Lung (tissue), 11 donors: ENCODE measurements at regions not wholly inside any gene's neighbourhood (a gene's known extent, or its start where the extent isn't known, plus 50 kb on each side); places are given as distances from the start of the nearest gene placed in this dataset.

ENCODE experiments used
- ATAC-seq: fragments of 200-7000 bp; cut with Tn5 transposase; one replicate; pipeline ENCODE4 v1.9.1; 2020; ENCODE audit warnings: moderate number of reproducible peaks; ENCODE audit not compliant: insufficient read depth, low FRiP score
- DNase-seq, 3 donors: peaks; one replicate each; pipeline ENCODE4 v3.0.0-alpha.2; 2013 to 2017
- H3K27ac ChIP-seq, 2 donors: one replicate each; pipeline ENCODE4 v1.5.1; 2013; ENCODE audit warnings: mild to moderate bottlenecking in 2 of 2, moderate library complexity in 2 of 2, control low read depth in 1 of 2, inconsistent platforms in 1 of 2, low read depth in 1 of 2, low read length in 1 of 2
- H3K27me3 ChIP-seq, 3 donors: one replicate each; pipeline ENCODE4 v1.5.1; 2013; ENCODE audit warnings: low read length in 2 of 3; ENCODE audit not compliant: control insufficient read depth in 3 of 3, insufficient read depth in 3 of 3
- H3K36me3 ChIP-seq, 4 donors: one replicate each; pipeline ENCODE4 v1.5.1; 2013; ENCODE audit warnings: low read length in 4 of 4, mild to moderate bottlenecking in 1 of 4, moderate library complexity in 1 of 4; ENCODE audit not compliant: control insufficient read depth in 4 of 4, insufficient read depth in 4 of 4
- H3K4me1 ChIP-seq, 5 donors: one replicate each; pipeline ENCODE4 v1.5.1; 2013; ENCODE audit warnings: low read length in 5 of 5, mild to moderate bottlenecking in 2 of 5, moderate library complexity in 1 of 5; ENCODE audit not compliant: control insufficient read depth in 5 of 5, insufficient read depth in 5 of 5
- H3K4me3 ChIP-seq: one replicate; pipeline ENCODE4 v1.5.1; 2013; ENCODE audit warnings: mild to moderate bottlenecking, control low read depth, moderate library complexity
- H3K9ac ChIP-seq, 2 donors: one replicate each; pipeline ENCODE4 v1.5.1; 2013; ENCODE audit warnings: low read length in 2 of 2, control low read depth in 1 of 2; ENCODE audit not compliant: insufficient read depth in 1 of 2
- H3K9me3 ChIP-seq, 4 donors: one replicate each; pipeline ENCODE4 v1.5.1; 2013; ENCODE audit warnings: low read length in 3 of 4, mild to moderate bottlenecking in 1 of 4, moderate library complexity in 1 of 4; ENCODE audit not compliant: control insufficient read depth in 4 of 4, insufficient read depth in 3 of 4
- WGBS, 2 donors: extraction: QIAGEN DNeasy Blood & Tissue Kit; methylation state at CpG; one replicate each; pipeline ENCODE4 v1.1.7; 2013; 5-methylcytosine and 5-hydroxymethylcytosine counted together
- TF ChIP-seq, protein P1 (sequence below): IDR thresholded peaks from 2 replicates; pipeline ENCODE4 v1.5.1; 2012; ENCODE audit warnings: mild to moderate bottlenecking; ENCODE audit errors: control extremely low read depth, extremely low read depth
- donor health status: control.
- donor health status: control.
- donor health status: Bipolar disorder and iron deficiency.
- donor health status: healthy.
- donor health status: DM: yes; HTN: yes; CAD: no.

DNA sequence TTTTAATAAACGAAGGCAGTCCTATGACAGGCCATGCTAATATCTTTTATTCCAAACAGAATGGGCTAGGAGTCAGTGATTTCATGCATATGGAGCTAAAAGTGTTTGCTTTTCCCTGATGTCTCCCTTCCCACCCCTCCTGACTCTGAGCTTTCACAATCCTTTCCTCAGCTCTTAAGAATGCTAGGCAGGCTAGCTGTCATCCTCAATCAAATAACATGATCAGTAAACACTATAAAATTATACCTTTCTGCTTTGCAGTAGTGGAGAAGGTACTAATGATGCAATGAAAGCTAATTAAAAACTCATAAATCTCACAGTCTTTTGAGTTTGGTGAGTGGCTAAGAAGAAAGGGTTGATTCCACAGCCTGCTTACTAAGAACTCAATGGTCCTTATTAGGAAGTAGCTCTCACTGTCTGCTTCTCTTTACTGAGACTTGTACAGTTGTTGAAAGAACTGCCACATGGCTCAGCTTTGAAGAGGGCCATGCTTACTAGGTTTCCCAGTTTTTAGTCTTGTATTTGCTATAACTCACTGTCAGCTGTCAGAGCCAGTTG is 250.9 kb upstream of the JAG1 start:
- Histone ChIP-seq H3K4me3 (no peak overlapping the region), H3K9me3 (peaks cover 0 to 2% (median 0%) of the 10 kb centered on the region in 4 donors), H3K4me1 (peaks cover 0 to 57% (median 4%) of the 10 kb centered on the region in 5 donors), H3K36me3 (no peaks in the 10 kb centered on the region), H3K9ac (no peak overlapping the region), H3K27ac (no peak overlapping the region), H3K27me3 (no peaks in the 10 kb centered on the region)
- 69 to 73% methylated on average over 1 of the region's 1 CpG for WGBS, 2 donors
- ATAC-seq (no peak), DNase-seq (peak in 2 of 3 donors; percentile 54 to 71)
- TF ChIP-seq, protein P1, sequence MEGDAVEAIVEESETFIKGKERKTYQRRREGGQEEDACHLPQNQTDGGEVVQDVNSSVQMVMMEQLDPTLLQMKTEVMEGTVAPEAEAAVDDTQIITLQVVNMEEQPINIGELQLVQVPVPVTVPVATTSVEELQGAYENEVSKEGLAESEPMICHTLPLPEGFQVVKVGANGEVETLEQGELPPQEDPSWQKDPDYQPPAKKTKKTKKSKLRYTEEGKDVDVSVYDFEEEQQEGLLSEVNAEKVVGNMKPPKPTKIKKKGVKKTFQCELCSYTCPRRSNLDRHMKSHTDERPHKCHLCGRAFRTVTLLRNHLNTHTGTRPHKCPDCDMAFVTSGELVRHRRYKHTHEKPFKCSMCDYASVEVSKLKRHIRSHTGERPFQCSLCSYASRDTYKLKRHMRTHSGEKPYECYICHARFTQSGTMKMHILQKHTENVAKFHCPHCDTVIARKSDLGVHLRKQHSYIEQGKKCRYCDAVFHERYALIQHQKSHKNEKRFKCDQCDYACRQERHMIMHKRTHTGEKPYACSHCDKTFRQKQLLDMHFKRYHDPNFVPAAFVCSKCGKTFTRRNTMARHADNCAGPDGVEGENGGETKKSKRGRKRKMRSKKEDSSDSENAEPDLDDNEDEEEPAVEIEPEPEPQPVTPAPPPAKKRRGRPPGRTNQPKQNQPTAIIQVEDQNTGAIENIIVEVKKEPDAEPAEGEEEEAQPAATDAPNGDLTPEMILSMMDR: no peak

DNA sequence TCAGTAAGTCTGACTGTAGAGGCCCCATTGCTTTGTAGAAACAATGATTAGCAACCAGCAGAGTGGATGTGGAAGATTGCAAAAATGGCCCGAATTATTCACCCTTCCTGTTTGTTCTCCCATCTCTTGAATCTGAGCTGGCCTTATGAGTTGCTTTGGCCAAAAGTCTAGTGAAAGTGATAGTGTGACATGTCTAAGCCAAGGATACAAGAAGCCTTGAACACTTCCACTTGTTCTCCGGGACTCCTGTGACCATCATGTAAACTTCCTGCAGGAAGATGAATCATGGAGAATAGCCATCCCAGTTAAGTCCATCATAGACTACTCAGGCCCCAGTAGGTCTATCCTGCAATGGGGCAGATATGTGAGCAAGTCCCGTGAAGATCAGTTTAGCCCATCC is 252.0 kb upstream of the JAG1 start:
- H3K27ac ChIP-seq: no peak overlapping the region
- 54 to 60% methylated on average over 3 of the region's 3 CpGs for WGBS, 2 donors
- TF ChIP-seq, protein P1: no peak
- DNase-seq (no peak), ATAC-seq (no peak)
- H3K9me3 ChIP-seq: peaks cover 0 to 2% (median 0%) of the 10 kb centered on the region in 4 donors
- no peaks in the 10 kb centered on the region for H3K36me3 ChIP-seq
- H3K4me3 ChIP-seq: no peak overlapping the region
- no peak overlapping the region for H3K9ac ChIP-seq
- peaks cover 0 to 57% (median 4%) of the 10 kb centered on the region in 5 donors for H3K4me1 ChIP-seq
- no peaks in the 10 kb centered on the region for H3K27me3 ChIP-seq

DNA sequence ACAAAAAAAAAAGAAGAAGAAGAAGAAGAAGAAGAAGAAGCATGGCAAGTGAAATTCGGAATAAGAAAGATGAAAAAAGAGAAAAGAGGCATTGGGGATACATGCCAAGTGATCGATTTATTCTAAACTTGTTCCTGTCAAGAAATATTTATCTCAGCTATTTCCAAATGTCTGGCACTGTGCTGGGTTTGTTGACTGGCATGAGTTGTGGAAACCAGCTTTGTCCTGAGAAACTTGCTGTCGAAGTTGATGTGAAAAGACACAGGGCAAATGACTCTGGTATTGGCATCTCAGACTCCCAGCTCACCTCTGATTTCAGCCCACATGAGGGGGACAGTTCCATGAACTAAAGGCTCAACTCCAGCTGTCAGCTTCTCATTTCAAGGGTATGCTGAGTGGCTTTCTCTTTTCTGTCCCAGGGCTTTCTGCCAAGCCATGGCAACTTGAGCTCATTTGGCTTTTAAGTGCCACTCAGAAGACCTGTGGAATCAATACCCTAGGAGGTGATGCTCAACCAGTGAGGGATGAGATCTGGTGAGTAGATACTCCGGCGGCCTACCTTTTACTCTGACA is 253.3 kb upstream of the JAG1 start:
- Histone ChIP-seq H3K36me3 (no peaks in the 10 kb centered on the region), H3K27ac (no peak overlapping the region), H3K9me3 (peaks cover 0 to 2% (median 0%) of the 10 kb centered on the region in 4 donors), H3K4me1 (peaks cover 0 to 54% (median 4%) of the 10 kb centered on the region in 5 donors), H3K9ac (no peak overlapping the region), H3K27me3 (no peaks in the 10 kb centered on the region), H3K4me3 (no peak overlapping the region)
- 91% methylated on average over 5 of the region's 5 CpGs for WGBS, 2 donors
- no peak for DNase-seq
- TF ChIP-seq, protein P1: no peak
- ATAC-seq: no peak
